CD4-positive, alpha-beta memory T cell (primary cell): ENCODE measurements at regions not wholly inside any gene's neighbourhood (a gene's known extent, or its start where the extent isn't known, plus 50 kb on each side); places are given as distances from the start of the nearest gene placed in this dataset.

Source experiments
- CTCF ChIA-PET: fragments of 350-600 bp; sonication (Branson Sonifier 250); formaldehyde crosslinking; loops from one replicate; lab custom pipeline; 2021; ENCODE audit warnings: inconsistent platforms; ENCODE audit not compliant: partially characterized antibody; lab: Charles Lee
- POLR2A ChIA-PET: fragments of 350-600 bp; sonication (Branson Sonifier 250); formaldehyde crosslinking; loops from one replicate; lab custom pipeline; 2021; ENCODE audit not compliant: partially characterized antibody; lab: Charles Lee
- DNase-seq, 5 donors: peaks; one replicate each; pipeline versions ENCODE4 v3.0.0 to v3.0.0-alpha.2; 2020 to 2022; ENCODE audit warnings: mixed read lengths in 1 of 5
- H3K27ac ChIP-seq: one replicate; pipeline ENCODE4 v1.7.0; 2013; ENCODE audit warnings: low read depth, low read length
- H3K27me3 ChIP-seq: 2 replicates; pipeline ENCODE4 v1.7.0; 2013; ENCODE audit warnings: mild to moderate bottlenecking, low read length, moderate library complexity; ENCODE audit not compliant: insufficient read depth
- H3K36me3 ChIP-seq: 2 replicates; pipeline ENCODE4 v1.7.0; 2013; ENCODE audit warnings: mild to moderate bottlenecking, low read length, moderate library complexity; ENCODE audit not compliant: insufficient read depth
- H3K4me1 ChIP-seq: 2 replicates; pipeline ENCODE4 v1.7.0; 2013; ENCODE audit warnings: mild to moderate bottlenecking, low read length, moderate library complexity; ENCODE audit not compliant: insufficient read depth
- H3K4me3 ChIP-seq, 2 donors: one replicate each; pipeline ENCODE4 v1.7.0; 2013; ENCODE audit warnings: low read length in 2 of 2, mild to moderate bottlenecking in 1 of 2
- H3K9me3 ChIP-seq, 2 donors: one replicate each; pipeline ENCODE4 v1.7.0; 2013; ENCODE audit warnings: low read length in 2 of 2, control low read depth in 1 of 2; ENCODE audit not compliant: control insufficient read depth in 1 of 2
- H3K27ac Mint-ChIP-seq, 7 donors: one replicate each; pipeline ENCODE4 v1.8.0; 2020 to 2021; ENCODE audit warnings: mixed read lengths in 7 of 7, mild to moderate bottlenecking in 6 of 7, inconsistent platforms in 3 of 7, moderate library complexity in 3 of 7
- H3K27me3 Mint-ChIP-seq, 2 donors: one replicate each; pipeline ENCODE4 v1.8.0; 2020 to 2021; ENCODE audit warnings: mixed read lengths in 2 of 2
- H3K36me3 Mint-ChIP-seq, 2 donors: one replicate each; pipeline ENCODE4 v1.8.0; 2020 to 2021; ENCODE audit warnings: mixed read lengths in 2 of 2, inconsistent platforms in 1 of 2, mild to moderate bottlenecking in 1 of 2
- H3K4me1 Mint-ChIP-seq, 4 donors: one replicate each; pipeline ENCODE4 v1.8.0; 2020 to 2021; ENCODE audit warnings: mixed read lengths in 4 of 4, mild to moderate bottlenecking in 1 of 4
- H3K4me3 Mint-ChIP-seq, 8 donors: one replicate each; pipeline ENCODE4 v1.8.0; 2020 to 2021; ENCODE audit warnings: mixed read lengths in 8 of 8, mild to moderate bottlenecking in 7 of 8, moderate library complexity in 6 of 8, inconsistent platforms in 3 of 8
- H3K9me3 Mint-ChIP-seq, 8 donors: one replicate each; pipeline ENCODE4 v1.8.0; 2020 to 2021; ENCODE audit warnings: mixed read lengths in 8 of 8, mild to moderate bottlenecking in 5 of 8, inconsistent platforms in 3 of 8, moderate library complexity in 1 of 8
- intact Hi-C: fragments of 100-400 bp; cut with micrococcal nuclease; formaldehyde crosslinking; loops from one replicate; pipeline ENCODE4 v1.15.1; 2023

- intact Hi-C loops, result no loop called here
- ChIA-PET POLR2A (interaction anchor here (1.0 kb wide), 1 partner anchor 53 kb away, joined by 3 read pairs; the partner anchor contains the start of gene JUN), CTCF (interaction anchor here (1.0 kb wide), 2 partner anchors 17 to 863 kb away, joined by 3 to 4 read pairs; no protein-coding TSS in a partner anchor)
- Histone ChIP-seq H3K9me3 (no peaks in the 10 kb centered on the region), H3K36me3 (no peaks in the 10 kb centered on the region), H3K4me1 (no peaks in the 10 kb centered on the region), H3K27ac (no peak overlapping the region), H3K27me3 (no peaks in the 10 kb centered on the region), H3K4me3 (no peak overlapping the region)
- H3K27ac Mint-ChIP-seq, result no peak overlapping the region
- no peaks in the 10 kb centered on the region for H3K36me3 Mint-ChIP-seq
- no peak for DNase-seq
- H3K27me3 Mint-ChIP-seq, result no peaks in the 10 kb centered on the region
- peaks cover 0 to 2% (median 0%) of the 10 kb centered on the region in 4 donors for H3K4me1 Mint-ChIP-seq
- H3K4me3 Mint-ChIP-seq, result no peak overlapping the region
- no peaks in the 10 kb centered on the region for H3K9me3 Mint-ChIP-seq
These were observed 52.6 kb upstream of the JUN start for GRCh38 chr1:58836408-58836807.

- no peaks in the 10 kb centered on the region for H3K27me3 ChIP-seq
- H3K4me1 ChIP-seq, result no peaks in the 10 kb centered on the region
- POLR2A ChIA-PET, result no interaction called here
- no peak overlapping the region for H3K4me3 ChIP-seq
- Mint-ChIP-seq H3K27ac (peak overlapping the region in 1 of 7 donors; percentile 32), H3K9me3 (no peaks in the 10 kb centered on the region), H3K4me3 (no peak overlapping the region), H3K27me3 (no peaks in the 10 kb centered on the region), H3K36me3 (no peaks in the 10 kb centered on the region), H3K4me1 (peaks cover 0 to 2% (median 0%) of the 10 kb centered on the region in 4 donors)
- no peaks in the 10 kb centered on the region for H3K36me3 ChIP-seq
- H3K9me3 ChIP-seq, result no peaks in the 10 kb centered on the region
- H3K27ac ChIP-seq, result no peak overlapping the region
- CTCF ChIA-PET, result no interaction called here
- DNase-seq, result no peak
- intact Hi-C loops, result no loop called here
These were observed 54.0 kb upstream of the JUN start for GRCh38 chr1:58837886-58838285.

- Mint-ChIP-seq H3K27me3 (no peaks in the 10 kb centered on the region), H3K9me3 (no peaks in the 10 kb centered on the region), H3K4me1 (peaks cover 0 to 2% (median 0%) of the 10 kb centered on the region in 4 donors), H3K36me3 (no peaks in the 10 kb centered on the region), H3K4me3 (no peak overlapping the region), H3K27ac (no peak overlapping the region)
- intact Hi-C loops, result no loop called here
- ChIA-PET POLR2A (no interaction called here), CTCF (interaction anchor here (0.9 to 1.5 kb wide), 4 partner anchors 9 to 57 kb away, joined by 3 read pairs; no protein-coding TSS in a partner anchor)
- Histone ChIP-seq H3K9me3 (no peaks in the 10 kb centered on the region), H3K27ac (no peak overlapping the region), H3K4me3 (no peak overlapping the region), H3K27me3 (no peaks in the 10 kb centered on the region), H3K36me3 (no peaks in the 10 kb centered on the region), H3K4me1 (no peaks in the 10 kb centered on the region)
- no peak for DNase-seq
These were observed 55.4 kb upstream of the JUN start for GRCh38 chr1:58839147-58839795.

- DNase-seq, result no peak
These were observed 56.3 kb upstream of the JUN start for GRCh38 chr1:58839846-58840835.

GRCh38 chr1:58841455-58841854 is 57.6 kb upstream of the JUN start:
- Mint-ChIP-seq H3K27me3 (no peaks in the 10 kb centered on the region), H3K4me3 (no peak overlapping the region), H3K27ac (peak overlapping the region in 4 of 7 donors; percentile 17 to 71 (median 42)), H3K4me1 (peaks cover 0 to 2% (median 0%) of the 10 kb centered on the region in 4 donors), H3K36me3 (no peaks in the 10 kb centered on the region), H3K9me3 (no peaks in the 10 kb centered on the region)
- intact Hi-C loops, result loop anchor here (1.0 kb wide), 2 partner anchors 56 to 102 kb away; no protein-coding TSS in a partner anchor
- Histone ChIP-seq H3K36me3 (no peaks in the 10 kb centered on the region), H3K27me3 (no peaks in the 10 kb centered on the region), H3K4me3 (no peak overlapping the region), H3K27ac (no peak overlapping the region), H3K4me1 (no peaks in the 10 kb centered on the region), H3K9me3 (no peaks in the 10 kb centered on the region)
- DNase-seq, result peak in 3 of 5 donors; percentile 17 to 21 (median 17)
- POLR2A ChIA-PET, result interaction anchor here (0.9 to 3.6 kb wide), 3 partner anchors 56 to 60 kb away, joined by 3 to 18 read pairs (median 4); partner anchors contain the start of gene JUN
- CTCF ChIA-PET, result interaction anchor here (0.9 to 2.2 kb wide), 7 partner anchors 9 to 857 kb away, joined by 3 to 5 read pairs (median 5); no protein-coding TSS in a partner anchor

More at GRCh38 chr1:58839846-58840835, 56.3 kb upstream of the JUN start:
- Mint-ChIP-seq H3K4me3 (no peak overlapping the region), H3K36me3 (no peaks in the 10 kb centered on the region), H3K9me3 (no peaks in the 10 kb centered on the region), H3K4me1 (peaks cover 0 to 2% (median 0%) of the 10 kb centered on the region in 4 donors), H3K27me3 (no peaks in the 10 kb centered on the region), H3K27ac (no peak overlapping the region)
- H3K4me1 ChIP-seq, result no peaks in the 10 kb centered on the region
- H3K27me3 ChIP-seq, result no peaks in the 10 kb centered on the region
- ChIA-PET POLR2A (interaction anchor here (3.6 kb wide), 1 partner anchor 57 kb away, joined by 18 read pairs; the partner anchor contains the start of gene JUN), CTCF (interaction anchor here (0.9 to 2.0 kb wide), 11 partner anchors 8 to 859 kb away, joined by 3 to 5 read pairs (median 3); no protein-coding TSS in a partner anchor)
- no peaks in the 10 kb centered on the region for H3K36me3 ChIP-seq
- H3K27ac ChIP-seq, result no peak overlapping the region
- H3K9me3 ChIP-seq, result no peaks in the 10 kb centered on the region
- no peak overlapping the region for H3K4me3 ChIP-seq
- intact Hi-C loops, result no loop called here

GRCh38 chr1:58842941-58843340 is 59.1 kb upstream of the JUN start:
- intact Hi-C loops, result no loop called here
- H3K9me3 Mint-ChIP-seq, result no peaks in the 10 kb centered on the region
- no peak overlapping the region for H3K4me3 ChIP-seq
- no peaks in the 10 kb centered on the region for H3K27me3 ChIP-seq
- H3K4me1 ChIP-seq, result no peaks in the 10 kb centered on the region
- peaks cover 0 to 2% (median 0%) of the 10 kb centered on the region in 4 donors for H3K4me1 Mint-ChIP-seq
- no peak for DNase-seq
- H3K27ac ChIP-seq, result no peak overlapping the region
- H3K27ac Mint-ChIP-seq, result no peak overlapping the region
- POLR2A ChIA-PET, result interaction anchor here (3.6 kb wide), 1 partner anchor 59 kb away, joined by 18 read pairs; the partner anchor contains the start of gene JUN
- no peaks in the 10 kb centered on the region for H3K36me3 ChIP-seq
- CTCF ChIA-PET, result interaction anchor here (1.0 to 2.2 kb wide), 7 partner anchors 8 to 856 kb away, joined by 3 to 5 read pairs (median 3); partner anchors contain the start of gene JUN
- no peaks in the 10 kb centered on the region for H3K36me3 Mint-ChIP-seq
- no peaks in the 10 kb centered on the region for H3K27me3 Mint-ChIP-seq
- H3K9me3 ChIP-seq, result no peaks in the 10 kb centered on the region
- no peak overlapping the region for H3K4me3 Mint-ChIP-seq
